Smooth muscle cell (in vitro differentiated cells): ENCODE measurements at regions not wholly inside any gene's neighbourhood (a gene's known extent, or its start where the extent isn't known, plus 50 kb on each side); places are given as distances from the start of the nearest gene placed in this dataset.

ENCODE experiments used
- DNase-seq: peaks from one replicate; lab custom pipeline; 2025; ENCODE audit not compliant: unreplicated experiment; lab: John Stamatoyannopoulos, UW
- H2AFZ ChIP-seq: fragments of 200-600 bp; sonication (generic); 2 replicates; pipeline ENCODE4 v1.6.0; 2016; ENCODE audit warnings: antibody characterized with exemption, low read depth, mild to moderate bottlenecking
- H3F3A ChIP-seq: fragments of 200-600 bp; sonication (generic); 2 replicates; pipeline ENCODE4 v1.6.0; 2017; ENCODE audit warnings: antibody characterized with exemption, low read depth
- H3K27ac ChIP-seq: fragments of 200-600 bp; sonication (generic); 2 replicates; pipeline ENCODE4 v1.5.1; 2016; ENCODE audit warnings: low read depth, mild to moderate bottlenecking
- H3K27me3 ChIP-seq: fragments of 200-600 bp; sonication (generic); 2 replicates; pipeline ENCODE4 v1.6.1; 2016; ENCODE audit warnings: low read depth, mild to moderate bottlenecking
- H3K36me3 ChIP-seq: fragments of 200-600 bp; sonication (generic); 2 replicates; pipeline ENCODE4 v1.5.1; 2016; ENCODE audit warnings: low read depth
- H3K4me1 ChIP-seq: fragments of 200-600 bp; sonication (generic); 2 replicates; pipeline ENCODE4 v1.5.1; 2016; ENCODE audit warnings: low read depth
- H3K4me2 ChIP-seq: fragments of 200-600 bp; sonication (generic); 2 replicates; pipeline ENCODE4 v1.6.0; 2016; ENCODE audit warnings: mild to moderate bottlenecking
- H3K4me3 ChIP-seq: fragments of 200-600 bp; sonication (generic); 2 replicates; pipeline ENCODE4 v1.5.1; 2016; ENCODE audit warnings: mild to moderate bottlenecking
- H3K79me2 ChIP-seq: fragments of 200-600 bp; sonication (generic); 2 replicates; pipeline ENCODE4 v1.6.0; 2016; ENCODE audit warnings: low read depth, mild to moderate bottlenecking
- H3K9ac ChIP-seq: fragments of 200-600 bp; sonication (generic); 2 replicates; pipeline ENCODE4 v1.6.0; 2016; ENCODE audit warnings: low read depth
- H3K9me3 ChIP-seq: fragments of 200-600 bp; sonication (generic); replicated peaks from 2 replicates; pipeline ENCODE4 v1.5.1; 2016; ENCODE audit warnings: low read depth
- H4K20me1 ChIP-seq: fragments of 200-600 bp; sonication (generic); 2 replicates; pipeline ENCODE4 v1.6.0; 2016; ENCODE audit warnings: low read depth
- CTCF ChIP-seq: fragments of 200-600 bp; sonication (generic); IDR thresholded peaks from 2 replicates; pipeline ENCODE4 v1.5.1; 2017; ENCODE audit warnings: borderline replicate concordance, mild to moderate bottlenecking, antibody characterized with exemption; ENCODE audit not compliant: insufficient read depth, poor library complexity, severe bottlenecking
- WGBS: methylation state at CpG from one replicate; pipeline ENCODE4 v1.1.7; 2016; ENCODE audit warnings: low lambda C conversion rate; 5-methylcytosine and 5-hydroxymethylcytosine counted together

DNA sequence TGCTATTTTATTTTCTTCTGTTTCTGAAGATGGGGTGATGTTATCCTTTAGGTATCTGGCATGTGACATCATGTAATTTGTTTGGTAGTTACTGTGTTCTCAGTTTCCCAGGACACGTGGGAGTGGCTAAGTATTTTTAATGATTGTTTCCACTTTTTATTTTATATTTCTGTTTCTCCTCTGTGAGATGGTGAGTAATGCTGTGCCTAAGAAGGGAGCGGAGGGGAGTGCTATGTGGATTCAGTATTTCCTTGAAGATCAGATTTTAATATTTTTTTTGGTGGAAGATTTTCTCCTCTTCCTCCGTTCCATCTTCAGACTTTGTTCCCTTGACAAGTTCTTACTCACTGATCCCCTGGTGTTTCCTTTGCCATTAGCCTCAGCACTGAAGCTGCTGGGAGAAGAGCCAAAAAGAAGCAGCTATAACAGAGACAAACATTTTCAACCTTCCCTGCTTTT, 180.0 kb upstream of the MMADHC start:
- Histone ChIP-seq H4K20me1 (no peaks in the 10 kb centered on the region), H2AFZ (peak overlapping the region; percentile 49), H3K4me1 (peaks cover 19% of the 10 kb centered on the region), H3K9me3 (no peaks in the 10 kb centered on the region), H3K36me3 (no peaks in the 10 kb centered on the region), H3K27me3 (no peaks in the 10 kb centered on the region), H3F3A (peaks cover 6% of the 10 kb centered on the region), H3K79me2 (no peaks in the 10 kb centered on the region), H3K27ac (peak overlapping the region; percentile 92), H3K9ac (peak overlapping the region; percentile 78), H3K4me2 (peak overlapping the region; percentile 79), H3K4me3 (no peak overlapping the region)
- no peak for TF ChIP-seq CTCF
- 29% methylated on average over 3 of the region's 3 CpGs for WGBS
- DNase-seq: no peak

- Histone ChIP-seq H3F3A (peaks cover 6% of the 10 kb centered on the region), H3K9me3 (no peaks in the 10 kb centered on the region), H3K4me1 (peaks cover 19% of the 10 kb centered on the region), H3K27me3 (no peaks in the 10 kb centered on the region), H4K20me1 (no peaks in the 10 kb centered on the region), H3K4me2 (no peak overlapping the region), H3K27ac (peak overlapping the region; percentile 92), H3K36me3 (no peaks in the 10 kb centered on the region), H3K79me2 (no peaks in the 10 kb centered on the region), H2AFZ (peak overlapping the region; percentile 49), H3K9ac (peak overlapping the region; percentile 80), H3K4me3 (no peak overlapping the region)
- no peak for TF ChIP-seq CTCF
- DNase-seq: no peak
These were observed 178.8 kb upstream of the MMADHC start for GRCh38 chr2:149766339-149766738.

- no peak for TF ChIP-seq CTCF
- Histone ChIP-seq H3K4me2 (no peak overlapping the region), H3K79me2 (no peaks in the 10 kb centered on the region), H2AFZ (no peak overlapping the region), H3K4me1 (peaks cover 19% of the 10 kb centered on the region), H3K27me3 (no peaks in the 10 kb centered on the region), H3K27ac (peak overlapping the region; percentile 92), H3K4me3 (no peak overlapping the region), H3K9ac (no peak overlapping the region), H3F3A (peaks cover 6% of the 10 kb centered on the region), H3K9me3 (no peaks in the 10 kb centered on the region), H3K36me3 (no peaks in the 10 kb centered on the region), H4K20me1 (no peaks in the 10 kb centered on the region)
- DNase-seq: no peak
These were observed 178.1 kb upstream of the MMADHC start for GRCh38 chr2:149765636-149766035.

DNA sequence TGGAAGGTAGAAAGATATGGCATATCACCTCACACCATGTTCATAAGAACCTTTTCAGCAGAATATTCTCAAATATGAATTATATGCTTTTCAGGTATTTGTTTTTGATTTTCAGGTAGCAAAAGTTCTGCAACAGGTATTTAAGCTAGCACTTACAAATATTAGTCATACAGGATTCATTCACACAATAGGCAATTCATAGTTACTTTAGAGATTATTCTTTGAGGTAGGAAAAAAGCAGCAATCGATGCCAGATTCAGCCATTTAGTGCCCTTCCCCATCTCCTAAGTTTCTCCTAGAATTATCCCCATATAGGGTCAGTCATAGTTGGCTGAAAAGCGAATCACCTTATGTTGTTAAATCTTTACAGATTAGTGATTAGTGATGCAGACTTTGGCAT, 177.4 kb upstream of the MMADHC start:
- Histone ChIP-seq H3K27me3 (no peaks in the 10 kb centered on the region), H3K9me3 (no peaks in the 10 kb centered on the region), H4K20me1 (no peaks in the 10 kb centered on the region), H3K36me3 (no peaks in the 10 kb centered on the region), H3K9ac (no peak overlapping the region), H3K4me3 (no peak overlapping the region), H3K27ac (no peak overlapping the region), H3F3A (peaks cover 6% of the 10 kb centered on the region), H3K79me2 (no peaks in the 10 kb centered on the region), H3K4me2 (no peak overlapping the region), H2AFZ (no peak overlapping the region), H3K4me1 (peaks cover 19% of the 10 kb centered on the region)
- no peak for TF ChIP-seq CTCF
- WGBS: 100% methylated on average over 2 of the region's 2 CpGs
- no peak for DNase-seq
